ENCODE measurements at regions not wholly inside any gene's neighbourhood (a gene's known extent, or its start where the extent isn't known, plus 50 kb on each side); places are given as distances from the start of the nearest gene placed in this dataset.

DNA sequence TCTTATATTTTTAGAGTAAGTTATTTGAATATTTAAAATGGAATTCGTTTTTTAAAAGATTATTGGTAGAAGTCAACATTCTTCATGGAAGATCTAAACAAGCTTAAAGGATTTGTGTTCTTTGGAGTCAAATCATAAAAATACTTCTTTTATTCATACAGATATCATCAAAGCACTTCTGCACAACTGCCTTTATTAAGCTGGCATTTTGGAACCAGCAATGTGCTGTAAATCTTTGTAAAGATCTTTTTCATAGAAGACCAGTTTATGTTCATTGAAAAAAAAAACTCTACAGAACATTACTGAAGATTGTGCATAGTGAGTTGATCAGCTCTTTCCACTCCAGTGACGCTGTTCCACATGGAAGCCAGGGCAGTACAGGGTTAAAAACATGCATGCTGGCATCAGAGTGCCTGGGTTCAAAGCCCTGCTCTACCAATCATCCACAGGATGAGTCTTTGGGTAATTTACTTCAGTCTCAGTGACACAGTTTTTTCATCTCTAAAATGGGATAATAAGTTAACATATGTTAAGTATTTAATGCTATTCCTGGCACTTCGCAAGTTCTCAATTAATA is 109.6 kb upstream of the SLC38A4 start:
- Histone ChIP-seq H3K27ac (ENCODE audit: low read depth, low read length) (no peak overlapping the region), H3K27me3 (ENCODE audit: insufficient read depth, low read length) (no peaks in the 10 kb centered on the region), H3K4me3 (replicated peaks in 1 of 2; ENCODE audit: low read depth in 1 of 2, low read length in 2 of 2) (no peak overlapping the region), H3K9me3 (ENCODE audit: control insufficient read depth in 1 of 2, insufficient read depth in 1 of 2, low read depth in 1 of 2, low read length in 2 of 2) (no peaks in the 10 kb centered on the region), H2AFZ (ENCODE audit: low read depth, low read length, poor library complexity, severe bottlenecking) (no peak overlapping the region), H4K20me1 (ENCODE audit: insufficient read depth) (no peaks in the 10 kb centered on the region), H3K79me2 (ENCODE audit: insufficient read depth, low read length) (no peaks in the 10 kb centered on the region), H3K4me2 (ENCODE audit: low read length) (no peak overlapping the region), H3K9ac (ENCODE audit: low read length) (no peak overlapping the region), H3K4me1 (ENCODE audit: control insufficient read depth in 1 of 2, insufficient read depth in 2 of 2, low read length in 2 of 2) (peaks cover 5 to 9% of the 10 kb centered on the region in 2 experiments; a peak in 2 of 4 replicates), H3K9me2 (ENCODE audit: insufficient read depth) (no peaks in the 10 kb centered on the region), H3K36me3 (ENCODE audit: control insufficient read depth in 1 of 2, insufficient read depth in 2 of 2, low read length in 2 of 2) (no peaks in the 10 kb centered on the region)
- BruUV-seq (replicated peaks), result no TSS peak
- no peak for TF ChIP-seq RAD21 (IDR thresholded peaks at IDR 0.05; ENCODE audit: low read depth)
- TF ChIP-seq, protein P1, sequence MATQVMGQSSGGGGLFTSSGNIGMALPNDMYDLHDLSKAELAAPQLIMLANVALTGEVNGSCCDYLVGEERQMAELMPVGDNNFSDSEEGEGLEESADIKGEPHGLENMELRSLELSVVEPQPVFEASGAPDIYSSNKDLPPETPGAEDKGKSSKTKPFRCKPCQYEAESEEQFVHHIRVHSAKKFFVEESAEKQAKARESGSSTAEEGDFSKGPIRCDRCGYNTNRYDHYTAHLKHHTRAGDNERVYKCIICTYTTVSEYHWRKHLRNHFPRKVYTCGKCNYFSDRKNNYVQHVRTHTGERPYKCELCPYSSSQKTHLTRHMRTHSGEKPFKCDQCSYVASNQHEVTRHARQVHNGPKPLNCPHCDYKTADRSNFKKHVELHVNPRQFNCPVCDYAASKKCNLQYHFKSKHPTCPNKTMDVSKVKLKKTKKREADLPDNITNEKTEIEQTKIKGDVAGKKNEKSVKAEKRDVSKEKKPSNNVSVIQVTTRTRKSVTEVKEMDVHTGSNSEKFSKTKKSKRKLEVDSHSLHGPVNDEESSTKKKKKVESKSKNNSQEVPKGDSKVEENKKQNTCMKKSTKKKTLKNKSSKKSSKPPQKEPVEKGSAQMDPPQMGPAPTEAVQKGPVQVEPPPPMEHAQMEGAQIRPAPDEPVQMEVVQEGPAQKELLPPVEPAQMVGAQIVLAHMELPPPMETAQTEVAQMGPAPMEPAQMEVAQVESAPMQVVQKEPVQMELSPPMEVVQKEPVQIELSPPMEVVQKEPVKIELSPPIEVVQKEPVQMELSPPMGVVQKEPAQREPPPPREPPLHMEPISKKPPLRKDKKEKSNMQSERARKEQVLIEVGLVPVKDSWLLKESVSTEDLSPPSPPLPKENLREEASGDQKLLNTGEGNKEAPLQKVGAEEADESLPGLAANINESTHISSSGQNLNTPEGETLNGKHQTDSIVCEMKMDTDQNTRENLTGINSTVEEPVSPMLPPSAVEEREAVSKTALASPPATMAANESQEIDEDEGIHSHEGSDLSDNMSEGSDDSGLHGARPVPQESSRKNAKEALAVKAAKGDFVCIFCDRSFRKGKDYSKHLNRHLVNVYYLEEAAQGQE (IDR thresholded peaks at IDR 0.05; ENCODE audit: low read depth), result no peak
- no peak for TF ChIP-seq POLR2A (IDR thresholded peaks at IDR 0.05; ENCODE audit: borderline replicate concordance, extremely low read depth, insufficient read depth, insufficient read length)
- TF ChIP-seq POLR2AphosphoS5 (IDR thresholded peaks at IDR 0.05; ENCODE audit: low read depth, low read length), result no peak
- TF ChIP-seq, protein P2, sequence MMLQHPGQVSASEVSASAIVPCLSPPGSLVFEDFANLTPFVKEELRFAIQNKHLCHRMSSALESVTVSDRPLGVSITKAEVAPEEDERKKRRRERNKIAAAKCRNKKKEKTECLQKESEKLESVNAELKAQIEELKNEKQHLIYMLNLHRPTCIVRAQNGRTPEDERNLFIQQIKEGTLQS (IDR thresholded peaks at IDR 0.05), result no peak
- TF ChIP-seq EGR1 (IDR thresholded peaks at IDR 0.05; ENCODE audit: low read depth), result no peak
- TF ChIP-seq FOSL1 (IDR thresholded peaks at IDR 0.05; ENCODE audit: low read depth), result no peak
- TF ChIP-seq EZH2phosphoT487 (IDR thresholded peaks at IDR 0.05; ENCODE audit: borderline replicate concordance), result no peak
- no peak for TF ChIP-seq SRF (IDR thresholded peaks at IDR 0.05; ENCODE audit: low read depth)
- TF ChIP-seq ZFX (IDR thresholded peaks at IDR 0.05), result no peak
- TF ChIP-seq SP1 (IDR thresholded peaks at IDR 0.05; ENCODE audit: low read depth), result no peak
- TF ChIP-seq, protein P3, sequence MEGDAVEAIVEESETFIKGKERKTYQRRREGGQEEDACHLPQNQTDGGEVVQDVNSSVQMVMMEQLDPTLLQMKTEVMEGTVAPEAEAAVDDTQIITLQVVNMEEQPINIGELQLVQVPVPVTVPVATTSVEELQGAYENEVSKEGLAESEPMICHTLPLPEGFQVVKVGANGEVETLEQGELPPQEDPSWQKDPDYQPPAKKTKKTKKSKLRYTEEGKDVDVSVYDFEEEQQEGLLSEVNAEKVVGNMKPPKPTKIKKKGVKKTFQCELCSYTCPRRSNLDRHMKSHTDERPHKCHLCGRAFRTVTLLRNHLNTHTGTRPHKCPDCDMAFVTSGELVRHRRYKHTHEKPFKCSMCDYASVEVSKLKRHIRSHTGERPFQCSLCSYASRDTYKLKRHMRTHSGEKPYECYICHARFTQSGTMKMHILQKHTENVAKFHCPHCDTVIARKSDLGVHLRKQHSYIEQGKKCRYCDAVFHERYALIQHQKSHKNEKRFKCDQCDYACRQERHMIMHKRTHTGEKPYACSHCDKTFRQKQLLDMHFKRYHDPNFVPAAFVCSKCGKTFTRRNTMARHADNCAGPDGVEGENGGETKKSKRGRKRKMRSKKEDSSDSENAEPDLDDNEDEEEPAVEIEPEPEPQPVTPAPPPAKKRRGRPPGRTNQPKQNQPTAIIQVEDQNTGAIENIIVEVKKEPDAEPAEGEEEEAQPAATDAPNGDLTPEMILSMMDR (IDR thresholded peaks at IDR 0.05 in 2 of 3, conservative IDR thresholded peaks at IDR 0.05 in 1 of 3; ENCODE audit: borderline replicate concordance in 1 of 3, insufficient read depth in 1 of 3, low read depth in 2 of 3, low read length in 2 of 3), result no peak
- TF ChIP-seq CBX3 (IDR thresholded peaks at IDR 0.05; ENCODE audit: low read depth), result no peak
- no peak for TF ChIP-seq ELF1 (IDR thresholded peaks at IDR 0.05; ENCODE audit: borderline replicate concordance, low read depth)
- TF ChIP-seq EZH2 (IDR thresholded peaks at IDR 0.05), result no peak
- TF ChIP-seq, protein P4, sequence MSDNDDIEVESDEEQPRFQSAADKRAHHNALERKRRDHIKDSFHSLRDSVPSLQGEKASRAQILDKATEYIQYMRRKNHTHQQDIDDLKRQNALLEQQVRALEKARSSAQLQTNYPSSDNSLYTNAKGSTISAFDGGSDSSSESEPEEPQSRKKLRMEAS (IDR thresholded peaks at IDR 0.05), result no peak
- CTCF ChIA-PET, result interaction anchor here (1.0 to 2.3 kb wide), 4 partner anchors 9 to 810 kb away, joined by 3 to 8 read pairs (median 4); no protein-coding TSS in a partner anchor
- RAD21 ChIA-PET (ENCODE audit: low non-redundant PET in 1 of 2, low total read pairs in 2 of 2, uncharacterized antibody in 2 of 2, unreplicated experiment in 2 of 2), result no interaction called here
- intact Hi-C loops (cut with micrococcal nuclease), result loop anchor here (2.0 to 10.0 kb wide), 2 partner anchors 381 to 593 kb away; no protein-coding TSS in a partner anchor
- DNase-seq (ENCODE audit: low read depth, low spot score) (no peak), ATAC-seq (no peak)
- POLR2A ChIA-PET, result no interaction called here
